ENCODE measurements at regions not wholly inside any gene's neighbourhood (a gene's known extent, or its start where the extent isn't known, plus 50 kb on each side); places are given as distances from the start of the nearest gene placed in this dataset.
"Not testable (repeated sequence)": the region's sequence is repeated elsewhere in the genome, so short reads cannot be mapped to it uniquely, and the experiment has no call there.

DNA sequence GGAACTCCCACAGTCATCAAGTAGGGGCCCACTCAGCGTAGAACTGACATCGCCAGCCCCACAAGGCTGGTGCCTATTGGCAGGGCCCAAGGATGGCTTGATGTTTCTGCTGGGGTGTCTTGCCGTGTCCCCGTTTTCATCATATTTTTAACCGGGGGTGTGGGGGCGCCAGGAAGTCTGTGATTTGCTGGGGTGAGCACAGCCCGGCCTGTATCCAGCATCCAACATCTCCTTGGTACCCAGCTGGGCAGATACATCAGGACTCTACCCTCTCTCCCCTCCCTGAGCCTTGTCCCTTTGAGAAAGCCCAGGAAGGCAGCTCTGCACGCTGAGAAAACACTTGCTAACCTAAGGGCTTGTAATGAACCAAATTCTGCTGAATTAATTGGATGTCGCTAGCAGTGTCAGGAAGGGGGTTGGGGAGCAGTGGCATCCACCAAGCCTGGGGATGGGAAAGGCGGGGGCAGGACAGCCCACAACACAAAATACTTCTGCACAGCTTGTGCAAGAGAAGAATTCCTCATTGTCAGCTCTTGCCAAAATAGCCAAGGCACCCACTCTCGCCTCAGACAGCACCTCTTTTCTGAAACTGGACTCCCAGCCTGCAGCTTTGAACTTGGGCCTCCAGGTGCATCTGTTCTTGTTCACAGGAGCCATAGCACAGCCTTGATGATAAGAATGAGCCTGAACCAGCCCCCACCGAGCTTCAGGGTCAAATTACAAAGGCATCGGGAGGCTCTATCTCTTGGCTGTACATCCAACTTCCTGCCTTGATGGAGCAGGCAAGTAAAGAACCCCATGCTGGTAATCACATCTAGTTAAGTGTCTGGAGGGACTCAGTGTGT is 63.7 kb upstream of the LYRM9 start:
- H3K4me1 ChIP-seq (ENCODE audit: control insufficient read depth, insufficient read depth, low read length): no peaks in the 10 kb centered on the region
- no peak overlapping the region for H3K27ac ChIP-seq (ENCODE audit: low read length)
- no peak overlapping the region for H3K4me3 ChIP-seq (ENCODE audit: low read depth in 2 of 2, low read length in 2 of 2)
- POLR2A ChIA-PET: no interaction called here
- no TSS peak for BruUV-seq (replicated peaks)
- in situ Hi-C loops (cut with HindIII; ENCODE audit: low pct_unique_long_range_greater_than_20kb, low sequenced_read_pairs) (no loop called here), intact Hi-C loops (cut with micrococcal nuclease; ENCODE audit: unreplicated experiment) (no loop called here)
- TF ChIP-seq POLR2AphosphoS5 (IDR thresholded peaks at IDR 0.05; ENCODE audit: low read depth, low read length): no peak
- TF ChIP-seq, protein P1, sequence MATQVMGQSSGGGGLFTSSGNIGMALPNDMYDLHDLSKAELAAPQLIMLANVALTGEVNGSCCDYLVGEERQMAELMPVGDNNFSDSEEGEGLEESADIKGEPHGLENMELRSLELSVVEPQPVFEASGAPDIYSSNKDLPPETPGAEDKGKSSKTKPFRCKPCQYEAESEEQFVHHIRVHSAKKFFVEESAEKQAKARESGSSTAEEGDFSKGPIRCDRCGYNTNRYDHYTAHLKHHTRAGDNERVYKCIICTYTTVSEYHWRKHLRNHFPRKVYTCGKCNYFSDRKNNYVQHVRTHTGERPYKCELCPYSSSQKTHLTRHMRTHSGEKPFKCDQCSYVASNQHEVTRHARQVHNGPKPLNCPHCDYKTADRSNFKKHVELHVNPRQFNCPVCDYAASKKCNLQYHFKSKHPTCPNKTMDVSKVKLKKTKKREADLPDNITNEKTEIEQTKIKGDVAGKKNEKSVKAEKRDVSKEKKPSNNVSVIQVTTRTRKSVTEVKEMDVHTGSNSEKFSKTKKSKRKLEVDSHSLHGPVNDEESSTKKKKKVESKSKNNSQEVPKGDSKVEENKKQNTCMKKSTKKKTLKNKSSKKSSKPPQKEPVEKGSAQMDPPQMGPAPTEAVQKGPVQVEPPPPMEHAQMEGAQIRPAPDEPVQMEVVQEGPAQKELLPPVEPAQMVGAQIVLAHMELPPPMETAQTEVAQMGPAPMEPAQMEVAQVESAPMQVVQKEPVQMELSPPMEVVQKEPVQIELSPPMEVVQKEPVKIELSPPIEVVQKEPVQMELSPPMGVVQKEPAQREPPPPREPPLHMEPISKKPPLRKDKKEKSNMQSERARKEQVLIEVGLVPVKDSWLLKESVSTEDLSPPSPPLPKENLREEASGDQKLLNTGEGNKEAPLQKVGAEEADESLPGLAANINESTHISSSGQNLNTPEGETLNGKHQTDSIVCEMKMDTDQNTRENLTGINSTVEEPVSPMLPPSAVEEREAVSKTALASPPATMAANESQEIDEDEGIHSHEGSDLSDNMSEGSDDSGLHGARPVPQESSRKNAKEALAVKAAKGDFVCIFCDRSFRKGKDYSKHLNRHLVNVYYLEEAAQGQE (IDR thresholded peaks at IDR 0.05; ENCODE audit: insufficient read depth in 1 of 2, low read depth in 2 of 2, low read length in 1 of 2): no peak
- TF ChIP-seq, protein P2, sequence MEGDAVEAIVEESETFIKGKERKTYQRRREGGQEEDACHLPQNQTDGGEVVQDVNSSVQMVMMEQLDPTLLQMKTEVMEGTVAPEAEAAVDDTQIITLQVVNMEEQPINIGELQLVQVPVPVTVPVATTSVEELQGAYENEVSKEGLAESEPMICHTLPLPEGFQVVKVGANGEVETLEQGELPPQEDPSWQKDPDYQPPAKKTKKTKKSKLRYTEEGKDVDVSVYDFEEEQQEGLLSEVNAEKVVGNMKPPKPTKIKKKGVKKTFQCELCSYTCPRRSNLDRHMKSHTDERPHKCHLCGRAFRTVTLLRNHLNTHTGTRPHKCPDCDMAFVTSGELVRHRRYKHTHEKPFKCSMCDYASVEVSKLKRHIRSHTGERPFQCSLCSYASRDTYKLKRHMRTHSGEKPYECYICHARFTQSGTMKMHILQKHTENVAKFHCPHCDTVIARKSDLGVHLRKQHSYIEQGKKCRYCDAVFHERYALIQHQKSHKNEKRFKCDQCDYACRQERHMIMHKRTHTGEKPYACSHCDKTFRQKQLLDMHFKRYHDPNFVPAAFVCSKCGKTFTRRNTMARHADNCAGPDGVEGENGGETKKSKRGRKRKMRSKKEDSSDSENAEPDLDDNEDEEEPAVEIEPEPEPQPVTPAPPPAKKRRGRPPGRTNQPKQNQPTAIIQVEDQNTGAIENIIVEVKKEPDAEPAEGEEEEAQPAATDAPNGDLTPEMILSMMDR (IDR thresholded peaks at IDR 0.05): no peak
- no peak for TF ChIP-seq TCF7L2 (IDR thresholded peaks at IDR 0.05; ENCODE audit: low read depth, low read length)
- TF ChIP-seq SIN3A (IDR thresholded peaks at IDR 0.05; ENCODE audit: borderline replicate concordance, insufficient read depth, low read depth, low read length): no peak
- no peak for ATAC-seq
- no peak for DNase-seq (ENCODE audit: low read depth, low spot score)
- CTCF ChIA-PET: no interaction called here
- H3K9me3 ChIP-seq (ENCODE audit: control insufficient read depth, insufficient read depth, low read depth, low read length): no peaks in the 10 kb centered on the region
- peaks cover 2% of the 10 kb centered on the region for H3K27me3 ChIP-seq (ENCODE audit: control insufficient read depth, insufficient read depth, low read length)
- no peaks in the 10 kb centered on the region for H3K36me3 ChIP-seq (ENCODE audit: control insufficient read depth, insufficient read depth, low read length)

DNA sequence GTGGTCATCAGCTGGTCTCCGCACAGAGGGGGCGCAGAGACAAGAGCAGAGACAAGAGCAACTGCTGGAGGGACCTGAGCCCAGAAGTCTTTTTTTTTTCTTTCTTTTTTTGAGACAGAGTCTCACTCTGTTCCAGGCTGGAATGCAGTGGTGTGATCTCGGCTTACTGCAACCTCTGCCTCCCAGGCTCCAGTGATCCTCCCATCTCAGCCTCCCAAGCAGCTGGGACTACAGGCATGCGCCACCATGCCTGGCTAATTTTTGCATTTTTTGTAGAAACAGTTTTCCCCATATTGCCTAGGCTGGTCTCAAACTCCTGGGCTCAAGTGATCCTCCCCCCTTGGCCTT is 64.3 kb upstream of the LYRM9 start:
- CTCF ChIA-PET; H3K4me3 ChIP-seq (ENCODE audit: low read depth in 2 of 2, low read length in 2 of 2); H3K9me3 ChIP-seq (ENCODE audit: control insufficient read depth, insufficient read depth, low read depth, low read length); BruUV-seq (replicated peaks); H3K27ac ChIP-seq (ENCODE audit: low read length); H3K36me3 ChIP-seq (ENCODE audit: control insufficient read depth, insufficient read depth, low read length); H3K4me1 ChIP-seq (ENCODE audit: control insufficient read depth, insufficient read depth, low read length); POLR2A ChIA-PET; H3K27me3 ChIP-seq (ENCODE audit: control insufficient read depth, insufficient read depth, low read length); in situ Hi-C loops (cut with HindIII; ENCODE audit: low pct_unique_long_range_greater_than_20kb, low sequenced_read_pairs); ATAC-seq; intact Hi-C loops (cut with micrococcal nuclease; ENCODE audit: unreplicated experiment); DNase-seq (ENCODE audit: low read depth, low spot score): not testable (repeated sequence)

DNA sequence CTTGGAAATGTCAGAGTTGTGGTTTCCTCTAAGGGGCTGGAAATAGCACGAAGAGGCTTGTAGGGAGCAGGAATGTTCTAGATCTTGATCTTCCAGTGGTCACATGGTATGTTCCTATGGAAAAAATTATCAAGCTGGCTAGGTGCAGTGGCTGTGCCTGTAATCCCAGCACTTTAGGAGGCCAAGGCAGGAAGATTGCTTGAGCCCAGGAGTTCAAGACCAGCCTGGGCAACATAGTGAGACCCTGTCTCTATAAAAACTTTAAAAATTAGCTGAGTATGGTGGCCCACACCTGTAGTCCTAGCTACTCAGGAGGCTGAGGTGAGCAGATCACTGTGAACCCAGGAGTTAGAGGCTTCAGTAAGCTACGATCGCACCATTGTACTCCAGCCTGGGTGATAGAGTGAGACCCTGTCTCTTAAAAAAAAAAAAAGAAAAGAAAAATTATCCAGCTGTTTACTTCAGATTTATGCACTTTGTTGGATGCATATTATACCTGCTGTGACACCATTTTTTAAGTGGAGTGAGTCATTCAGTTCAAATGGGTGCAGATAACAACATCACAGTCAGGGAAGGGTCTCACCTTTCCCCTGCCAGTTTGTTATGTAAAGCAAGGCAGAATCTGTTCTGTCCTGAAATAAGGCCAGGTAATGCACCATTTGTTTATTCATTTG is 65.7 kb upstream of the LYRM9 start:
- no TSS peak for BruUV-seq (replicated peaks)
- peaks cover 2% of the 10 kb centered on the region; the same call in 1 of the 2 replicates for H3K27me3 ChIP-seq (ENCODE audit: control insufficient read depth, insufficient read depth, low read length)
- no peak overlapping the region for H3K4me3 ChIP-seq (ENCODE audit: low read depth in 2 of 2, low read length in 2 of 2)
- intact Hi-C loops (cut with micrococcal nuclease; ENCODE audit: unreplicated experiment): no loop called here
- DNase-seq (ENCODE audit: low read depth, low spot score) (no peak), ATAC-seq (no peak)
- H3K27ac ChIP-seq (ENCODE audit: low read length): no peak overlapping the region
- no peaks in the 10 kb centered on the region for H3K4me1 ChIP-seq (ENCODE audit: control insufficient read depth, insufficient read depth, low read length)
- in situ Hi-C loops (cut with HindIII; ENCODE audit: low pct_unique_long_range_greater_than_20kb, low sequenced_read_pairs): no loop called here
- no peaks in the 10 kb centered on the region for H3K9me3 ChIP-seq (ENCODE audit: control insufficient read depth, insufficient read depth, low read depth, low read length)
- no peaks in the 10 kb centered on the region for H3K36me3 ChIP-seq (ENCODE audit: control insufficient read depth, insufficient read depth, low read length)
- POLR2A ChIA-PET: no interaction called here
- CTCF ChIA-PET: interaction anchor here (0.7 kb wide), 1 partner anchor 349 kb away, joined by 4 read pairs; no protein-coding TSS in a partner anchor
- TF ChIP-seq TCF7L2 (IDR thresholded peaks at IDR 0.05; ENCODE audit: low read depth, low read length) (no peak), SIN3A (IDR thresholded peaks at IDR 0.05; ENCODE audit: borderline replicate concordance, insufficient read depth, low read depth, low read length) (no peak), POLR2AphosphoS5 (IDR thresholded peaks at IDR 0.05; ENCODE audit: low read depth, low read length) (no peak)
- TF ChIP-seq, protein P2 (IDR thresholded peaks at IDR 0.05): no peak
- TF ChIP-seq, protein P1 (IDR thresholded peaks at IDR 0.05; ENCODE audit: insufficient read depth in 1 of 2, low read depth in 2 of 2, low read length in 1 of 2): no peak
